Stimulated activated naive B cell treated with anti-CD40 and anti-IgM and Interleukin-4, amounts not matched to agents 10 μg/mL and 1 μg/mL and 100 μg/mL, for 72 hours (primary cell): ENCODE measurements at regions not wholly inside any gene's neighbourhood (a gene's known extent, or its start where the extent isn't known, plus 50 kb on each side); places are given as distances from the start of the nearest gene placed in this dataset.
"Not testable (repeated sequence)": the region's sequence is repeated elsewhere in the genome, so short reads cannot be mapped to it uniquely, and the experiment has no call there.

ENCODE experiments used
- ATAC-seq, 2 donors: fragments of 150-1000 bp; cut with Tn5 transposase; replicated peaks; 2 replicates each; pipeline ENCODE4 v1.10.0; 2021; ENCODE audit warnings: moderate library complexity in 1 of 2
- DNase-seq: peaks from one replicate; pipeline ENCODE4 v3.0.0; 2021
- H3K27ac Mint-ChIP-seq: one replicate; pipeline ENCODE4 v1.8.0; 2022; ENCODE audit warnings: mild to moderate bottlenecking, mixed read lengths
- H3K27me3 Mint-ChIP-seq, 2 donors: one replicate each; pipeline ENCODE4 v1.8.0; 2022; ENCODE audit warnings: mixed read lengths in 2 of 2
- H3K36me3 Mint-ChIP-seq, 2 donors: one replicate each; pipeline ENCODE4 v1.8.0; 2022; ENCODE audit warnings: mixed read lengths in 2 of 2, mild to moderate bottlenecking in 1 of 2
- H3K4me1 Mint-ChIP-seq, 2 donors: one replicate each; pipeline ENCODE4 v1.8.0; 2022; ENCODE audit warnings: mixed read lengths in 2 of 2, mild to moderate bottlenecking in 1 of 2
- H3K4me3 Mint-ChIP-seq, 2 donors: one replicate each; pipeline ENCODE4 v1.8.0; 2022; ENCODE audit warnings: mild to moderate bottlenecking in 2 of 2, mixed read lengths in 2 of 2, moderate library complexity in 1 of 2
- H3K9me3 Mint-ChIP-seq, 2 donors: one replicate each; pipeline ENCODE4 v1.8.0; 2022; ENCODE audit warnings: mixed read lengths in 2 of 2, mild to moderate bottlenecking in 1 of 2

DNA sequence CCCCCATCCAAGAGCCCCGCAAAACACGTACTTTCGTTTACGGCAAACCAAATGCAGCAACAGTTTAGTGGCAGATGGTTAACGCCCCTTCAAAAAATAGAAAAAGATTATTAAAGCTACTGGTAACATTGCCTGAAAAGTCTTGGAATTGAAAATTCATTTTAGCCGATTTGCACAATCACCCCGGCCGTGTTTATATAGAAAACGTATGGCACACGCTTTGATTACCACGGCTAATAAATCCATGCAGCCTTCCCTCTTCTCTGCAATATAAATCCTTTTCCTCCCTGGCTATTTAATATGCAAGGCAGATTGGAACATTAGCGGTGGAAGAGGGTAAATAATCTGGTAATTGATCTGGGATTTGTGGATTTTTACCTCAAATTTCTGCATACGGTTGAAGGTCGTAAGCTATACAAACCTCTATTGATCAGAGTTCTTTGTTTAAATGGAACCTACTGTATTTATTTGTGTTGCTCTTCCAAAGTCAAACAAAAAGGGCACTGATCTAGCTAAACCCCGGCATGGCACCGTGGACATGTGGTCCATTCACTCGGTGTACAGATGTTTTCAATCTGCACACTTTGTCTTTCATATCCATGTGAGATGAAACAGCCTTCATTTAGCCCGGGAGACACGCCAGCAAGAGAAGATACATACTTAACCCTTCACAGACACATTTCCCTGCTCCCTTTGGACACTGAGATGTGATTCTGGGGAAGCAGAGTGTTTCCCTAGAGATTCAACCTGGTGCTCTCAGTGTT lies 238.1 kb upstream of the MAF start:
- no peak overlapping the region for H3K27ac Mint-ChIP-seq
- ATAC-seq (no peak), DNase-seq (no peak)
- H3K36me3 Mint-ChIP-seq, result no peaks in the 10 kb centered on the region
- H3K9me3 Mint-ChIP-seq, result no peaks in the 10 kb centered on the region
- H3K4me1 Mint-ChIP-seq, result peaks cover 0 to 2% of the 10 kb centered on the region in 2 donors
- no peak overlapping the region for H3K4me3 Mint-ChIP-seq
- H3K27me3 Mint-ChIP-seq, result peaks cover 5 to 8% of the 10 kb centered on the region in 2 donors

DNA sequence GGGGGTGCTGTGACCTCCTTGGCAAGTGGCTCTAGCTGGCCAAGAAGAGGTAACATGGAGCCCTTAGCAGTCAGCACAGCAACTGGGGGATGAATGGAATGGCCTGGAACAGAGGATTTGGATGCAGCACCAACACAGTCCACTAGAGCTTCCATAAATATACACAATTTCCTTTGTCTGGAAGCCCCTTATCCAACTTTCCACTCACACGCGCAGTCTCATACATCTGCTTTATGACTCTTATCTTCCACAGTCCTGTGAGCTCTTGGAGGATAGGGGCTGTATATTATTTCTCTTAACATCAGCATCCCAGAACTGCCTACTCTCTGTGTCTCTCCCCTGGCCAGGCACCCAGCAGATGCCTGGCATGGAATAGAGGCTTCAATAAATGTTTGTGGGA lies 235.6 kb upstream of the MAF start:
- Mint-ChIP-seq H3K4me3 (no peak overlapping the region), H3K9me3 (no peaks in the 10 kb centered on the region), H3K36me3 (no peaks in the 10 kb centered on the region), H3K27ac (no peak overlapping the region), H3K27me3 (peaks cover under 1% of the 10 kb centered on the region in 2 donors), H3K4me1 (no peaks in the 10 kb centered on the region)
- no peak for ATAC-seq
- DNase-seq, result no peak

DNA sequence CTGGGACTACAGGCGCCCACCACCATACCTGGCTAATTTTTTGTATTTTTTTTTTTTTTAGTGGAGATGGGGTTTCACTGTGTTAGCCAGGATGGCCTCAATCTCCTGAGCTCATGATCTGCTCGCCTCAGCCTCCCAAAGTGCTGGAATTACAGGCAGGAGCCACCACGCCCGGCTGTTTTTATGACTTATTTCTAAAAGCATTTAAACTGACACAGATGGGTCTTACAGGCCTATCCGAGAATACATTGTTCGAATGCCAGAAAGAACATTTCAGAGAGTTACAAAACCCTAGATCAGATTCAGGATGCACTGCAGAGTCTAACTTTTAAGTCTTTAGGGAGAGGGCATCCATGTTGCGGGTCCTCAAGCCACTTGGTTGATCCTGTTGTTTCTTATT lies 234.7 kb upstream of the MAF start:
- no peaks in the 10 kb centered on the region for H3K4me1 Mint-ChIP-seq
- H3K4me3 Mint-ChIP-seq, result no peak overlapping the region
- DNase-seq, result no peak
- H3K27ac Mint-ChIP-seq, result no peak overlapping the region
- H3K9me3 Mint-ChIP-seq, result no peaks in the 10 kb centered on the region
- H3K27me3 Mint-ChIP-seq, result no peaks in the 10 kb centered on the region
- no peaks in the 10 kb centered on the region for H3K36me3 Mint-ChIP-seq
- ATAC-seq, result no peak

DNA sequence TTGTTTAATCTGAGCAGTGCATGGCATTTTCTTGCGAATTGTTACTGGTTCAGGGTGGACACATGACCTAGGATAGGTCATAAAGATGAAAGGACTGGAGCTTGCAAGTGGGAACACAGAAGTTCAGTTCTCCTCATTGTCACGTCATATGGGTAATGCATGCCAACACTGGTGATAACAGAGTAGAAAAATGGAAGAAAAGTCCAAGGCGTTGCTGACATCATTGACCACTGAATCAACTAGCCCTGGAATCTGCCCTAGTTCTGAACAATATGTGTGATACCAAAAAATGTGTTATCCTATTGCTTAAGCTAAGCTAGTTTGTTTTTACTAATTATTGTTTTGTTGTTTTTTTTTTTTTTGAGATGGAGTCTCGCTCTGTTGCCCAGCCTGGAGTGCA lies 234.2 kb upstream of the MAF start:
- DNase-seq (no peak), ATAC-seq (no peak)
- Mint-ChIP-seq H3K36me3 (no peaks in the 10 kb centered on the region), H3K4me3 (no peak overlapping the region), H3K9me3 (no peaks in the 10 kb centered on the region), H3K4me1 (no peaks in the 10 kb centered on the region), H3K27ac (no peak overlapping the region), H3K27me3 (no peaks in the 10 kb centered on the region)

DNA sequence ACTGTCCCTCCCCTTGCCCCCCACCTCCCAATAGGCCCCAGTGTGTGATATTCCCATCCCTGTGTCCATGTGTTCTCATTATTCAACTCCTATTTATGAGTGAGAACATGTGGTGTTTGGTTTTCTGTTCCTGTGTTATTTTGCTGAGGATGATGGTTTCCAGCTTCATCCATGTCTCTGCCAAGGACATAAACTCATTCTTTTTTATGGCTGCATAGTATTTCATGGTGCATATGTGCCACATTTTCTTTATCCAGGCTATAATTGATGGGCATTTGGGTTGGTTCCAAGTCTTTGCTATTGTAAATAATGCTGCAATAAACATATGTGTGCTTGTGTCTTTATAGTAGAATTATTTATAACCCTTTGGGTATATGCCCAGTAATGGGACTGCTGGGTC lies 233.5 kb upstream of the MAF start:
- H3K36me3 Mint-ChIP-seq, H3K4me3 Mint-ChIP-seq, DNase-seq, H3K4me1 Mint-ChIP-seq, H3K27ac Mint-ChIP-seq, H3K27me3 Mint-ChIP-seq, ATAC-seq, H3K9me3 Mint-ChIP-seq: not testable (repeated sequence)

DNA sequence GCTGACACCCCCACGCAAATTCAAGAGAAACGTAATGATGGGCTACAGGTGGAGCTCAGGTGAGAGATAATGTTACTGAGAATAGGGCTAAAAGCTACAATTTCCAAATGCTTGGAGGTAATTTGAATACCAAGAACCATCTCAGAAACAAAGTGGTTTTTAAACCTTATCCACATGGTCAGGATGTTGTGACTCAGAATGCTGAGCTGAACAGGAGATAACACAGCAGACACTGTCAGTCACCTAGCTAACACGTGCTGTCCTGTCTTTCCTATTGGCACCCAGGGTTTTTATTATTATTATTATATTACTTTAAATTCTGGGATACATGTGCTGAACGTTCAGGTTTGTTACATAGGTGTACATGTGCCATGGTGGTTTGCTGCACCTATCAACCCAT lies 233.0 kb upstream of the MAF start:
- no peak overlapping the region for H3K4me3 Mint-ChIP-seq
- H3K4me1 Mint-ChIP-seq, result no peaks in the 10 kb centered on the region
- H3K27ac Mint-ChIP-seq, result no peak overlapping the region
- no peaks in the 10 kb centered on the region for H3K36me3 Mint-ChIP-seq
- ATAC-seq (no peak), DNase-seq (no peak)
- no peaks in the 10 kb centered on the region for H3K27me3 Mint-ChIP-seq
- H3K9me3 Mint-ChIP-seq, result no peaks in the 10 kb centered on the region

DNA sequence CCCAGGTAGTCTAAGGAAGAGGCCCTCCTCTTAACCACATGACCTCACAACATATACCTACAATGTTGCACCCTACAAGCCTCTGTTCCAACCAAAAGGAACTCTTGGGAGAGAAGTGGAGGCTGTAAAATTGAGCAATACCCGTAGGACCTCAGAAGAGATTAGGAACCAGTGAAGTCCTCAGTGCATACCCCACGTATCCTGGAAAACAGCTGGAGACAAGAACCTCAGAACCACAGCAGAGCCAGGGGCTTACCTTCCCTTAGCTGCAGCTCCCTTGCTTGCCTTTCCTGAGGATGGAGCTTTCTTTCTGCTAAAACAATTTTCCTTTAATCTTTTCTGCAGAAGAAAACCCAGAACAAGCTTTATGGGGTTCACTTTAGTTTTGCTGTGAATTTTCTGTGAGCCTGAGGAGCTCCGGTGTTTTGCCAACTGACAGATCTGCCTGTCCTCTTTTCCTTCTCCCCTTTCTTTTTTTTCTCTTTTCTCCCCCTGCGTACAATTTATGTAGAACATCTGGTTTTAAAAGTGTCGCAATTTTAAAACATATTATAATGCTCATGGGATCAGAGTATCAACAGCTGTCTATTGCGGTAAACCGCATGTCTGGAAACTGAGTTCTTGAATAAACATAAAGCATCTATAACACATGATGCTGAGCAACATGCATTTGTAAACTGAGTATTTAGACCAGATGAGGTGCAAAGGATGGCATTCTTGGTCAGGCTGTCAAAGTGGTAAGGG lies 226.4 kb upstream of the MAF start:
- no peak overlapping the region for H3K27ac Mint-ChIP-seq
- no peak for DNase-seq
- H3K27me3 Mint-ChIP-seq, result no peaks in the 10 kb centered on the region
- H3K36me3 Mint-ChIP-seq, result no peaks in the 10 kb centered on the region
- no peaks in the 10 kb centered on the region for H3K4me1 Mint-ChIP-seq
- no peak overlapping the region for H3K4me3 Mint-ChIP-seq
- H3K9me3 Mint-ChIP-seq, result no peaks in the 10 kb centered on the region
- ATAC-seq, result no peak

DNA sequence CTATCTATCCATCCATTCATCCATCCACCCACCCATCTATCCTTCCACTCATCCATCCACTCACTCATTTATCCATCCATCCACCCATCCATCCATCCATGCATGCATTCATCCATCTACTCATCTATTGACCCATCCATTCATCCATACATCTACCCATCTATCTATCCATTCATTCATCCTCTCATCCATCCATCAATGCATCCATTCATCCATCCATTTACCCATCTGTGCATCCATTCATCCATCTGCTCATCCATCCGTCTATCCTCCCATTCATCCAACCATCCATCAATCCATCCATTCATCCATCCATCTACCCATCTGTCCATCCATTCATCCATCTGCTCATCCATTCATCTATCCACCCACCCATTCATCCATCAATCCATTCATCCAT lies 224.5 kb upstream of the MAF start:
- H3K36me3 Mint-ChIP-seq, result no peaks in the 10 kb centered on the region
- no peaks in the 10 kb centered on the region for H3K4me1 Mint-ChIP-seq
- DNase-seq (no peak), ATAC-seq (no peak)
- no peaks in the 10 kb centered on the region for H3K27me3 Mint-ChIP-seq
- H3K4me3 Mint-ChIP-seq, result no peak overlapping the region
- no peak overlapping the region for H3K27ac Mint-ChIP-seq
- H3K9me3 Mint-ChIP-seq, result no peaks in the 10 kb centered on the region

DNA sequence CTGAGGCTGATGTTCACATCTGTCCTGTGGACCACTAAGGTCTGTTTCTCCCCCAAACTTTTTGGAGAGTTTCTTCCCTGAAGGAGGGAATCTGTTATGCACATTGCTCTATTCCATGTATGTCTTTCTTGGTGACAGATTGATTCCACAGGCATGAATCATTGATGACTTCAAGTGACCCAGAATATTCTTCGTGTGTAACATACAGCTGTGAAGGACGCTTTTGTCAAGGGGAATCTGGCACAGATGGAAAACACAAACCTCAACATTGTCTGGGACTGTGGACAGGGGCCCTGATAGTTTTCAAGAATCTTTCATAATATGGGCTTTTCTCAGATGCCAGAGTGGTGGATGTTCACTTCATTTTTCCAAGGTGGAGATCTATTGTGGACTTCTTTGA lies 223.1 kb upstream of the MAF start:
- no peaks in the 10 kb centered on the region for H3K27me3 Mint-ChIP-seq
- no peak overlapping the region for H3K27ac Mint-ChIP-seq
- H3K36me3 Mint-ChIP-seq, result no peaks in the 10 kb centered on the region
- H3K9me3 Mint-ChIP-seq, result no peaks in the 10 kb centered on the region
- no peaks in the 10 kb centered on the region for H3K4me1 Mint-ChIP-seq
- no peak for DNase-seq
- H3K4me3 Mint-ChIP-seq, result no peak overlapping the region
- ATAC-seq, result no peak

DNA sequence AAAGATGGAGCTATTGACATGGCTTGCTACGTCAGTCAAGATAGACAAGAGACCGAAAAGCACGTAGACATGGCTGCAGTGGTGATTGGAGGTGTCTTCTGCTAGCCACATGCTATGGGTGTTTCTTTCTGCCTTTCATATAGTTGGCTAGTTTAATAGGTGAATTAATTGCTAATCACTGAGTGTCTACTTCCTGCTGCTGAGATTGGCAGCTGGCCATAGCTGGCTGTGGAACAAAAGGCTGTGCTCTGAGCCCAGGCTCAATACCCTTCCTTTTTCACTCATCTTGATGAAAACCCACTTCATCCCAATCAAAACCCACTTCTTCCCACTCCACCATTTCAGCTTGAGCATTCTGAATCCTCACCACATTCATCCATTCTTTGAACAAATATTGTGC lies 221.4 kb upstream of the MAF start:
- Mint-ChIP-seq H3K4me3 (no peak overlapping the region), H3K27me3 (no peaks in the 10 kb centered on the region), H3K36me3 (no peaks in the 10 kb centered on the region), H3K4me1 (no peaks in the 10 kb centered on the region), H3K27ac (no peak overlapping the region), H3K9me3 (no peaks in the 10 kb centered on the region)
- ATAC-seq, result no peak
- DNase-seq, result no peak

DNA sequence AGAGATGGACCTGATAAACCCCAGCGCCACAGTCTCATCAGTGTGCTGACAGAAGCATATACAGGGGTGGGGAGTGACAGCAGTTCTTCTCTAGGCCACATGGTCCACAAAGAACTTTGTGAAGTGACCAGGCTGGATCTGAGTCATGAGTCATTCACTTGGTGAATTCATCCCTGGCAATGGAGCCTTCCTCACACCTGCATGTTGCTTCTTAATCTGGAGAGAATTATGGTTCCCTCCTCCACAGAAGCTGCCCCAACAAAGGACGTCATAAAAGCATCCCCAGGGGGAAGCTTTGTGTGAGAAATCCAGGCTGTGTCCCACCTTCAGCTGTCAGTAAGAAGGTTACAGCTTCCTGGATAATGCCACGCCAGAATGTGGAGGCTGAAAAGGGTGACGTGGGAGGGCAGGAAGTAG lies 215.6 kb upstream of the MAF start:
- DNase-seq (no peak), ATAC-seq (no peak)
- Mint-ChIP-seq H3K27ac (no peak overlapping the region), H3K9me3 (no peaks in the 10 kb centered on the region), H3K36me3 (no peaks in the 10 kb centered on the region), H3K27me3 (no peaks in the 10 kb centered on the region), H3K4me1 (no peaks in the 10 kb centered on the region), H3K4me3 (no peak overlapping the region)

DNA sequence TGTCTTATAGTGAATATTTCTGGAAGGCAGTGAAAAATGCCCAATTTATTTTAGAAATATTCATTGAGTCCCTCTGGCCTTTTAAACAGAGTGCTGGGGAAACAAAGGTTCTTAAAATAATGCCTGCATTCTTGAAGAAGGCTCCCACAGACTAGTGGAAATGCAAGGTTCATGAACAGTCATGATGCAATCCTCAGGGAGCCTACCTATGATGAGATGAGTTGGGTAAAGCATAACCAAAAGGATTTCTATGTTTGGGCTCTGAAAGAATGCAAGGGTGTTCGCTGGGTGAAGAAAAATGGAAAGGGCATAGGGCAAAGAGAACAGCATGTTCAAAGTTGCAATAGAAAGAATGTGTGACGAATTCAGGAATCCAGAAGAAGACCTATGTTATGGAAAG lies 214.5 kb upstream of the MAF start:
- H3K9me3 Mint-ChIP-seq, result no peaks in the 10 kb centered on the region
- DNase-seq, result no peak
- no peaks in the 10 kb centered on the region for H3K4me1 Mint-ChIP-seq
- H3K4me3 Mint-ChIP-seq, result no peak overlapping the region
- no peaks in the 10 kb centered on the region for H3K27me3 Mint-ChIP-seq
- no peak overlapping the region for H3K27ac Mint-ChIP-seq
- ATAC-seq, result no peak
- no peaks in the 10 kb centered on the region for H3K36me3 Mint-ChIP-seq

DNA sequence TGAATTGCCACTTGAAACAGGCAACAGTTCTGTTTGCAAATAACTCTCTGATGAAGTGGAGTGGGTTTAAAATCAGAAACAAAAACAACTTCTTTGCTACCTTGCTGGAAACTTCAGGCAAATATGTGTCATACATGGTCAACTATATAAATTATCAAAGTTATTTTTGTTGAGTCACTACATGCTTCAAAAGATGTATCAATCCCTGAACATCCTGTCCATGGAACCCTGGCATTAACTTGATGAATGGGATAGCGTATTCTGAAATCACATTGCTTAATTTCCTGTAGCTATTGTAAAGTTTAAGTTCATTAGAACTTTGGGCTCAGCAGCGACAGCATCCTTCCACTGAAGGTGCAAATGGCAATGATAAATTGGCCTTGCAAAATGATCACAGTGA lies 213.6 kb upstream of the MAF start:
- Mint-ChIP-seq H3K27ac (no peak overlapping the region), H3K4me1 (no peaks in the 10 kb centered on the region), H3K4me3 (no peak overlapping the region), H3K9me3 (no peaks in the 10 kb centered on the region), H3K27me3 (no peaks in the 10 kb centered on the region), H3K36me3 (peaks cover 0 to under 1% of the 10 kb centered on the region in 2 donors)
- no peak for DNase-seq
- no peak for ATAC-seq

DNA sequence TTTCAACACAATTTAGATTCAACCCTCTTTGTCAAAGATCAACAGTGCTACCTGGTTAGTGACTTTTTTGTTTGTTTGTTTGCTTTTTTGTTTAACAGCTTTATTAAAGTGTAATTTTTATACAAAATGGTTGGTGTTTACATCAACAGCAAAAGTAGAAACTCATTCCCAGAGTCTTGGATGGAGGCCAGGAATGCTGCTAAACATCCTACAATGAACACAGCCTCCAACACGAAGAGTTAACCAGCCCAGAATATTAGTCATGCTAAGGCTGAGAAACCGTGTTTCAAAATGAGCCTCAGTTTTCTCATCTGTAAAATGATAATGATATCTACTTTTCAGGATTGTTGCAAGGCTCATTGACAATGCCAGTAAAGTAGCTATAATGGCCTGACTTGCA lies 211.0 kb upstream of the MAF start:
- no peak for ATAC-seq
- peaks cover 0 to under 1% of the 10 kb centered on the region in 2 donors for H3K27me3 Mint-ChIP-seq
- no peak overlapping the region for H3K27ac Mint-ChIP-seq
- H3K9me3 Mint-ChIP-seq, result no peaks in the 10 kb centered on the region
- peaks cover 0 to 2% of the 10 kb centered on the region in 2 donors for H3K36me3 Mint-ChIP-seq
- no peaks in the 10 kb centered on the region for H3K4me1 Mint-ChIP-seq
- no peak for DNase-seq
- no peak overlapping the region for H3K4me3 Mint-ChIP-seq

DNA sequence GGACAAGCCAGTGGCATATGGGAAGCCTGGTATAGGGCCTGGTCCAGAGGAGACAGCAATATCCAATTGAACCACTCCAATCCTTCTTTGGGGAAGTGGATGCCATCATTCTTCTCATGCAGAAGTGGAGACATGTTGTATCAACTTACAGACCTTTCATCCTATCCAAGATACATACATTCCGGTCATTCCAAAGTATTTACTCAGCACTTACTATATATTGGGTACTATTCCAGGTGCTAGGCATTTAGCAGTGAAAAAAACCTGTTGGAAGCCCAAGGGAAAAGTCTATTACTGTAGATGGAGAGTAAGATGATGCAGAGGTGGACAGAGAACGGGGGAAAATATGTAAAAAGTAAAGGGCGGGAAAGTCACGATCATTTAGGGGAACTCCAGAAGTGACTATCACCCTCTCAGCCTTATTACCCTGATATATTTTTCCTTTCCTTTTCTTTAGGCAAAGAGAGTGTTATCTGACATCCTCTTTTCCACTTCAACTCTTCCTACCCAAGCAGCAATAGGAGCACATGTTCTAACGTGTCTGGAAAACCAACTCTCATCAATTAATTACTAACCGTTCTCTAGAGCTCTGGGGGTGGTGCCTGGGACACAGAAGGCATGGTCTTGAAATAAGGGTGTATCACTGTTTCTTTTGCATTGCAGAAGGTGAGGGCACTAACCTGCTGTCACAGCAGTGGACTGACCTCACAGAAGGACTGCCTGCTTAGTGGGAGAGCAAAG lies 210.1 kb upstream of the MAF start:
- H3K27me3 Mint-ChIP-seq, result peaks cover 0 to 5% of the 10 kb centered on the region in 2 donors
- peaks cover 0 to 2% of the 10 kb centered on the region in 2 donors for H3K36me3 Mint-ChIP-seq
- no peak overlapping the region for H3K4me3 Mint-ChIP-seq
- H3K27ac Mint-ChIP-seq, result no peak overlapping the region
- ATAC-seq (no peak), DNase-seq (no peak)
- H3K4me1 Mint-ChIP-seq, result no peaks in the 10 kb centered on the region
- no peaks in the 10 kb centered on the region for H3K9me3 Mint-ChIP-seq
